ENCODE measurements at regions not wholly inside any gene's neighbourhood (a gene's known extent, or its start where the extent isn't known, plus 50 kb on each side); places are given as distances from the start of the nearest gene placed in this dataset.

DNA sequence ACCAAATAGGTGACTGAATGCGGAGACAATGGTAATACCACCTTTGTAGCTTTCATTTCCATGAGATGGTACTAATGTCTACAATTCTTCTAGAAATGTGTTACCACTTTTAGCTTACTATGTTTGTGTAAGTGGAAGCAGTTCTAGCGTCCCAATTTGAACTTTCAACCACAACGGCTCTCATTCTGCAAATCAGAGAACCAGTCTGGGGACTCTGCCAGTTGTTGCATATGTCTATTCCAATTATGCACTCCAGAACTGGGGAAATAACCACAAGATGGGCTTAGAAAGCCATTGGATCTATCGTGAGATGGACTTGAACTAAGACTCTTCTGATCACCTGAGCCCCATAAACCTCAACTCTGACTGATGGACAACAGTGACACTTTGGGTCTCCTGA lies 862.3 kb downstream of the SLITRK1 start:
- no peak overlapping the region for H3K27ac ChIP-seq (ENCODE audit: low read depth, low read length)
- H3K36me3 Mint-ChIP-seq = no peaks in the 10 kb centered on the region
- no peaks in the 10 kb centered on the region for H3K27me3 Mint-ChIP-seq
- H3K27me3 ChIP-seq (ENCODE audit: insufficient read depth, low read length) = no peaks in the 10 kb centered on the region
- no peak overlapping the region for H3K4me3 ChIP-seq (ENCODE audit: low read length in 2 of 2)
- intact Hi-C loops (cut with micrococcal nuclease) = no loop called here
- H3K36me3 ChIP-seq (ENCODE audit: insufficient read depth, low read length) = no peaks in the 10 kb centered on the region
- POLR2A ChIA-PET (ENCODE audit: partially characterized antibody) = no interaction called here
- no peaks in the 10 kb centered on the region for H3K9me3 ChIP-seq (ENCODE audit: control insufficient read depth in 1 of 2, low read length in 2 of 2)
- no peak overlapping the region for H3K27ac Mint-ChIP-seq
- H3K4me1 Mint-ChIP-seq = no peaks in the 10 kb centered on the region
- CTCF ChIA-PET (ENCODE audit: partially characterized antibody) = no interaction called here
- no peak for DNase-seq
- peaks cover 1 to 10% (median 2%) of the 10 kb centered on the region in 8 donors for H3K9me3 Mint-ChIP-seq
- H3K4me3 Mint-ChIP-seq = no peak overlapping the region
- H3K4me1 ChIP-seq (ENCODE audit: insufficient read depth, low read length) = no peaks in the 10 kb centered on the region

DNA sequence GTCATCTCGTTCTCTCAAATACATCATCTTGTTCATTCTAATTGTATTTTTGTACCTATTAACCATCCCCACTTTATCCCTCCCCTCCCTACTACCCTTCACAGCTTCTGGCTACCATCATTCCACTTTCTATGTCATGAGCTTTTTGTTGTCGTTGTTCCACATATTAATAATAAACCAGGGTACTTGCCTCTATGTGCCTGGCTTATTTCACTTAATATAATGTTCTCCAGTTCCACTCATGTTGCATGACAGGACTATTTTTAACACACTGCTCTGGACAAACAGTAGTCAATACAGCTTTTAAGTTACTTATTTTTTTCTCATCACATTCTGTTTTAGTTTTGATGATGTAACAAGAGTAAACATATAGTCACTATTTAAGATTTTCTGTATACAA lies 872.3 kb downstream of the SLITRK1 start:
- no peaks in the 10 kb centered on the region for H3K27me3 ChIP-seq (ENCODE audit: insufficient read depth, low read length)
- intact Hi-C loops (cut with micrococcal nuclease) = no loop called here
- no peak overlapping the region for H3K4me3 ChIP-seq (ENCODE audit: low read length in 2 of 2)
- no peaks in the 10 kb centered on the region for H3K36me3 Mint-ChIP-seq
- ChIA-PET CTCF (ENCODE audit: partially characterized antibody) (no interaction called here), POLR2A (ENCODE audit: partially characterized antibody) (no interaction called here)
- H3K36me3 ChIP-seq (ENCODE audit: insufficient read depth, low read length) = no peaks in the 10 kb centered on the region
- DNase-seq = no peak
- no peaks in the 10 kb centered on the region for H3K4me1 Mint-ChIP-seq
- H3K27me3 Mint-ChIP-seq = no peaks in the 10 kb centered on the region
- no peaks in the 10 kb centered on the region for H3K4me1 ChIP-seq (ENCODE audit: insufficient read depth, low read length)
- no peaks in the 10 kb centered on the region for H3K9me3 ChIP-seq (ENCODE audit: control insufficient read depth in 1 of 2, low read length in 2 of 2)
- no peak overlapping the region for H3K27ac ChIP-seq (ENCODE audit: low read depth, low read length)
- no peak overlapping the region for H3K27ac Mint-ChIP-seq
- peaks cover 0 to 12% (median 2%) of the 10 kb centered on the region in 8 donors for H3K9me3 Mint-ChIP-seq
- no peak overlapping the region for H3K4me3 Mint-ChIP-seq

DNA sequence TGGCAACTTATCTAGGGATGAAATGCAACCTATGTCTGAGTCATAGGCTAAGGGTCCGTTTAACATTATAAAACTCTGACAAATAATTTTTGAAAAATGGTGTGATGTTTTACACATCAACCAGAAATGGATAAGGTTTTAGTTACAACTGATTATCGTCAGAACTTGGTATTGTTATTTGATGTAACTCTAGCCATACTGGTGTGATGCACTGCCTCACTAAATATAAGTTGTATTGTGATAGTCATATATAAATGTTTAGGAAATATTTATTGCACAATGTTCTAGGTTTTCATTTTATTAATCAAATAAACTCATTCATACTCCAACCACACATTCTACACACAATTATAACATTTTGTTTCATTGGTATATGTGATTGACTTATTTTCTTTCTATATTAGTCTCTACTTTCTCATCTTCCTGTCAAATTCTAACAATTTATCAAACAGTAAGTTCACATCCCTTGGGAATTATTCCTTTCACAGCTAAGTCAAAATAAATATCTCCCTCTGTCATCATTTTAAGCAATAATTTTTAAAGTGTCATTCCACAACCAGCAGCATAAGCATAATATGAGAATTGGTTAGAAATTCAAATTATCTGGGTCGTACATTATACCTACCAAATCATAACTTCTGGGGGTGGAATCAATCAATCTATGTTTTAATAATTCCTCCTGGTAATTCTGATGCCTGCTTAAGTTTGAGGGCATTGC lies 873.9 kb downstream of the SLITRK1 start:
- no peak for DNase-seq
- no peaks in the 10 kb centered on the region for H3K27me3 Mint-ChIP-seq
- ChIA-PET CTCF (ENCODE audit: partially characterized antibody) (no interaction called here), POLR2A (ENCODE audit: partially characterized antibody) (no interaction called here)
- Histone ChIP-seq H3K27ac (ENCODE audit: low read depth, low read length) (no peak overlapping the region), H3K4me3 (ENCODE audit: low read length in 2 of 2) (no peak overlapping the region), H3K27me3 (ENCODE audit: insufficient read depth, low read length) (no peaks in the 10 kb centered on the region), H3K9me3 (ENCODE audit: control insufficient read depth in 1 of 2, low read length in 2 of 2) (no peaks in the 10 kb centered on the region), H3K36me3 (ENCODE audit: insufficient read depth, low read length) (no peaks in the 10 kb centered on the region), H3K4me1 (ENCODE audit: insufficient read depth, low read length) (no peaks in the 10 kb centered on the region)
- intact Hi-C loops (cut with micrococcal nuclease) = no loop called here
- H3K27ac Mint-ChIP-seq = no peak overlapping the region
- no peaks in the 10 kb centered on the region for H3K36me3 Mint-ChIP-seq
- peaks cover 0 to 13% (median 2%) of the 10 kb centered on the region in 8 donors for H3K9me3 Mint-ChIP-seq
- H3K4me1 Mint-ChIP-seq = no peaks in the 10 kb centered on the region
- H3K4me3 Mint-ChIP-seq = no peak overlapping the region

DNA sequence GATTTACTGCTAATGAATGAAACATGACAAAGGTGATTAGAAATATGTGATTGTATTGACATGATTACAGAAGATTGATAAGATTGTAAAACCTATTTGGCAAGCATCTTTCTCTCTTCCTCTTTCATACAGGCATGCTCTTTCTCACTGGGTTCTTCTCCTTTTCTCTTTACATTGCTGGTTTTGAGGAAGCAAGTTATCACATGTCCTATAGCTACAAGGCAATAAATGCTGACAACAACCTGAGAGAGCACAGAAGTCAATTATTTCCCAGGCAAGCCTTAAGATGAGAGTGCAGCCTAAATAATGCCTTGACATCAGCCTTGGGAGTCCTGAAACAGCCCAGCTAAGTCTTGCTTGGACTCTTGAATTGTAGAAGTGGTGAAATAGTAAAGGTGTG lies 875.0 kb downstream of the SLITRK1 start:
- ChIA-PET CTCF (ENCODE audit: partially characterized antibody) (no interaction called here), POLR2A (ENCODE audit: partially characterized antibody) (no interaction called here)
- H3K27me3 ChIP-seq (ENCODE audit: insufficient read depth, low read length) = no peaks in the 10 kb centered on the region
- no peak overlapping the region for H3K4me3 Mint-ChIP-seq
- H3K9me3 Mint-ChIP-seq = peaks cover 0 to 13% (median 2%) of the 10 kb centered on the region in 8 donors
- H3K27ac Mint-ChIP-seq = no peak overlapping the region
- no peak overlapping the region for H3K4me3 ChIP-seq (ENCODE audit: low read length in 2 of 2)
- H3K9me3 ChIP-seq (ENCODE audit: control insufficient read depth in 1 of 2, low read length in 2 of 2) = no peaks in the 10 kb centered on the region
- H3K4me1 Mint-ChIP-seq = no peaks in the 10 kb centered on the region
- intact Hi-C loops (cut with micrococcal nuclease) = no loop called here
- H3K36me3 ChIP-seq (ENCODE audit: insufficient read depth, low read length) = no peaks in the 10 kb centered on the region
- no peaks in the 10 kb centered on the region for H3K27me3 Mint-ChIP-seq
- H3K27ac ChIP-seq (ENCODE audit: low read depth, low read length) = no peak overlapping the region
- H3K36me3 Mint-ChIP-seq = no peaks in the 10 kb centered on the region
- H3K4me1 ChIP-seq (ENCODE audit: insufficient read depth, low read length) = no peaks in the 10 kb centered on the region
- no peak for DNase-seq

DNA sequence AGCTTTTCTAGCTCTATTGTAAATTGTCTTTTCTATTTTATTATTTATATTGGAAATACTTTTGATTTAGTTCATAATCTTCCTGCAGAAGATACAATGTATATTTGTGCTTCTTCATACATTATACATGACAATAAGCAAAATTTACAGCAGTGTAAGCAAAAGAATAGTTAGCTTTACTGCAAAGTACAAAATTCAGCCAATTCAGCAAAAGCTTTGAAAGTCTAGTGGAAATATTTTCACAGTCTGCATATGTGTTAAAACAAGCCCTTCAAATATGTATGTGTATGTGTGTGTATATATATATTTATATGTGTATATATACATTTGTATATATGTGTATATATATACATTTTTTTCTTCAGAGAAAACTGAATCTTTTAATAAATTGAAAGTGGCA lies 879.1 kb downstream of the SLITRK1 start:
- no peaks in the 10 kb centered on the region for H3K9me3 ChIP-seq (ENCODE audit: control insufficient read depth in 1 of 2, low read length in 2 of 2)
- H3K27me3 Mint-ChIP-seq = no peaks in the 10 kb centered on the region
- intact Hi-C loops (cut with micrococcal nuclease) = no loop called here
- CTCF ChIA-PET (ENCODE audit: partially characterized antibody) = no interaction called here
- no peak overlapping the region for H3K4me3 ChIP-seq (ENCODE audit: low read length in 2 of 2)
- no peak overlapping the region for H3K4me3 Mint-ChIP-seq
- no peaks in the 10 kb centered on the region for H3K4me1 Mint-ChIP-seq
- no peaks in the 10 kb centered on the region for H3K36me3 Mint-ChIP-seq
- H3K27me3 ChIP-seq (ENCODE audit: insufficient read depth, low read length) = no peaks in the 10 kb centered on the region
- H3K4me1 ChIP-seq (ENCODE audit: insufficient read depth, low read length) = no peaks in the 10 kb centered on the region
- H3K27ac Mint-ChIP-seq = no peak overlapping the region
- no peak for DNase-seq
- H3K36me3 ChIP-seq (ENCODE audit: insufficient read depth, low read length) = no peaks in the 10 kb centered on the region
- H3K27ac ChIP-seq (ENCODE audit: low read depth, low read length) = no peak overlapping the region
- POLR2A ChIA-PET (ENCODE audit: partially characterized antibody) = no interaction called here
- peaks cover 0 to 13% (median 3%) of the 10 kb centered on the region in 8 donors for H3K9me3 Mint-ChIP-seq

- Mint-ChIP-seq H3K4me1 (no peaks in the 10 kb centered on the region), H3K36me3 (no peaks in the 10 kb centered on the region), H3K27ac (no peak overlapping the region), H3K9me3 (peaks cover 0 to 6% (median under 1%) of the 10 kb centered on the region in 8 donors), H3K27me3 (no peaks in the 10 kb centered on the region), H3K4me3 (no peak overlapping the region)
- H3K27ac ChIP-seq (ENCODE audit: low read depth, low read length) = no peak overlapping the region
- H3K9me3 ChIP-seq (ENCODE audit: control insufficient read depth in 1 of 2, low read length in 2 of 2) = no peaks in the 10 kb centered on the region
- ChIA-PET POLR2A (ENCODE audit: partially characterized antibody) (no interaction called here), CTCF (ENCODE audit: partially characterized antibody) (no interaction called here)
- no peak overlapping the region for H3K4me3 ChIP-seq (ENCODE audit: low read length in 2 of 2)
- no peaks in the 10 kb centered on the region for H3K4me1 ChIP-seq (ENCODE audit: insufficient read depth, low read length)
- no peaks in the 10 kb centered on the region for H3K27me3 ChIP-seq (ENCODE audit: insufficient read depth, low read length)
- intact Hi-C loops (cut with micrococcal nuclease) = no loop called here
- DNase-seq = no peak
- H3K36me3 ChIP-seq (ENCODE audit: insufficient read depth, low read length) = no peaks in the 10 kb centered on the region
Observed at GRCh38 chr13:82993417-82993816, 888.9 kb downstream of the SLITRK1 start.

GRCh38 chr13:82976499-82976898 lies 905.8 kb downstream of the SLITRK1 start:
- Histone ChIP-seq H3K9me3 (ENCODE audit: control insufficient read depth in 1 of 2, low read length in 2 of 2) (no peaks in the 10 kb centered on the region), H3K27ac (ENCODE audit: low read depth, low read length) (no peak overlapping the region), H3K4me1 (ENCODE audit: insufficient read depth, low read length) (no peaks in the 10 kb centered on the region), H3K4me3 (ENCODE audit: low read length in 2 of 2) (no peak overlapping the region), H3K36me3 (ENCODE audit: insufficient read depth, low read length) (no peaks in the 10 kb centered on the region), H3K27me3 (ENCODE audit: insufficient read depth, low read length) (no peaks in the 10 kb centered on the region)
- ChIA-PET POLR2A (ENCODE audit: partially characterized antibody) (no interaction called here), CTCF (ENCODE audit: partially characterized antibody) (no interaction called here)
- H3K4me1 Mint-ChIP-seq = no peaks in the 10 kb centered on the region
- H3K27me3 Mint-ChIP-seq = no peaks in the 10 kb centered on the region
- intact Hi-C loops (cut with micrococcal nuclease) = no loop called here
- no peak overlapping the region for H3K4me3 Mint-ChIP-seq
- peaks cover 0 to 16% (median 4%) of the 10 kb centered on the region in 8 donors for H3K9me3 Mint-ChIP-seq
- DNase-seq = no peak
- no peak overlapping the region for H3K27ac Mint-ChIP-seq
- H3K36me3 Mint-ChIP-seq = no peaks in the 10 kb centered on the region

Measured in CD4-positive, alpha-beta memory T cell (primary cell).